Loucy (cell line): ENCODE measurements at regions not wholly inside any gene's neighbourhood (a gene's known extent, or its start where the extent isn't known, plus 50 kb on each side); places are given as distances from the start of the nearest gene placed in this dataset.

ENCODE experiments used
- H2AFZ ChIP-seq: fragments of 200-600 bp; sonication (generic); 2 replicates; pipeline ENCODE4 v1.6.0; 2016; ENCODE audit warnings: antibody characterized with exemption, mild to moderate bottlenecking, low read length, moderate library complexity
- H3F3A ChIP-seq: fragments of 200-600 bp; 2 replicates; pipeline ENCODE4 v1.6.0; 2016; ENCODE audit warnings: antibody characterized with exemption, low read depth, mild to moderate bottlenecking
- H3K27me3 ChIP-seq: fragments of 200-600 bp; sonication (generic); 2 replicates; pipeline ENCODE4 v1.6.1; 2014; ENCODE audit warnings: low read length, mild to moderate bottlenecking; ENCODE audit not compliant: insufficient read depth, poor library complexity, severe bottlenecking
- H3K36me3 ChIP-seq: fragments of 200-600 bp; sonication (generic); 2 replicates; pipeline ENCODE4 v1.6.1; 2016; ENCODE audit warnings: low read length; ENCODE audit not compliant: insufficient read depth
- H3K4me1 ChIP-seq: fragments of 200-600 bp; sonication (generic); 2 replicates; pipeline ENCODE4 v1.5.1; 2014; ENCODE audit warnings: low read length, mild to moderate bottlenecking; ENCODE audit not compliant: insufficient read depth, poor library complexity, severe bottlenecking
- H3K4me2 ChIP-seq: fragments of 200-600 bp; sonication (generic); 2 replicates; pipeline ENCODE4 v1.6.0; 2014; ENCODE audit warnings: antibody characterized with exemption, low read length, low read depth, mild to moderate bottlenecking; ENCODE audit not compliant: poor library complexity, severe bottlenecking
- H3K4me3 ChIP-seq: fragments of 200-600 bp; sonication (generic); 2 replicates; pipeline ENCODE4 v1.5.1; 2014; ENCODE audit warnings: low read length, mild to moderate bottlenecking, mixed read lengths; ENCODE audit not compliant: poor library complexity, severe bottlenecking
- H3K79me2 ChIP-seq: fragments of 200-600 bp; sonication (generic); 2 replicates; pipeline ENCODE4 v1.6.1; 2014; ENCODE audit warnings: low read length; ENCODE audit not compliant: insufficient read depth
- H3K9ac ChIP-seq: fragments of 200-600 bp; sonication (generic); 2 replicates; pipeline ENCODE4 v1.6.0; 2014; ENCODE audit warnings: mild to moderate bottlenecking, low read depth, low read length, moderate library complexity; ENCODE audit not compliant: poor library complexity, severe bottlenecking
- H3K9me2 ChIP-seq: fragments of 200-600 bp; sonication (generic); replicated peaks from 2 replicates; pipeline ENCODE4 v1.6.1; 2016; ENCODE audit warnings: low read depth, low read length, mixed read lengths
- H3K9me3 ChIP-seq: fragments of 200-600 bp; sonication (generic); 2 replicates; pipeline ENCODE4 v1.6.1; 2014; ENCODE audit warnings: mild to moderate bottlenecking, antibody characterized with exemption, low read length, low read depth; ENCODE audit not compliant: insufficient read depth
- H4K20me1 ChIP-seq: fragments of 200-600 bp; sonication (generic); 2 replicates; pipeline ENCODE4 v1.6.0; 2014; ENCODE audit warnings: antibody characterized with exemption, low read length, mild to moderate bottlenecking; ENCODE audit not compliant: insufficient read depth, poor library complexity, severe bottlenecking
- CTCF ChIP-seq: fragments of 200-600 bp; sonication (generic); conservative IDR thresholded peaks from 2 replicates; pipeline ENCODE4 v1.5.1; 2014; ENCODE audit warnings: mild to moderate bottlenecking, antibody characterized with exemption, low read length
- EZH2phosphoT487 ChIP-seq: fragments of 200-600 bp; IDR thresholded peaks from 2 replicates; pipeline ENCODE4 v1.6.1; 2018; ENCODE audit warnings: antibody characterized with exemption, mild to moderate bottlenecking, moderate library complexity, borderline replicate concordance

GRCh38 chr3:24578324-24578723, 83.7 kb upstream of the THRB start:
- Histone ChIP-seq H3K36me3 (no peaks in the 10 kb centered on the region), H3K9me3 (no peaks in the 10 kb centered on the region), H4K20me1 (no peaks in the 10 kb centered on the region), H3F3A (no peaks in the 10 kb centered on the region), H3K4me3 (no peak overlapping the region), H3K79me2 (no peaks in the 10 kb centered on the region), H3K9ac (no peak overlapping the region), H3K9me2 (no peaks in the 10 kb centered on the region), H3K4me2 (no peak overlapping the region), H3K4me1 (no peaks in the 10 kb centered on the region), H3K27me3 (no peaks in the 10 kb centered on the region), H2AFZ (no peak overlapping the region)
- TF ChIP-seq EZH2phosphoT487: no peak
- no peak for TF ChIP-seq CTCF

GRCh38 chr3:24578951-24579421, 84.3 kb upstream of the THRB start:
- H3K9me3 ChIP-seq: no peaks in the 10 kb centered on the region
- H3F3A ChIP-seq: no peaks in the 10 kb centered on the region
- no peaks in the 10 kb centered on the region for H3K27me3 ChIP-seq
- H3K4me3 ChIP-seq: no peak overlapping the region
- no peaks in the 10 kb centered on the region for H4K20me1 ChIP-seq
- H2AFZ ChIP-seq: no peak overlapping the region
- no peak overlapping the region for H3K4me2 ChIP-seq
- no peaks in the 10 kb centered on the region for H3K4me1 ChIP-seq
- no peaks in the 10 kb centered on the region for H3K36me3 ChIP-seq
- H3K9ac ChIP-seq: no peak overlapping the region
- no peaks in the 10 kb centered on the region for H3K9me2 ChIP-seq
- TF ChIP-seq CTCF (no peak), EZH2phosphoT487 (no peak)
- no peaks in the 10 kb centered on the region for H3K79me2 ChIP-seq

- H3K4me3 ChIP-seq: no peak overlapping the region
- no peak overlapping the region for H3K4me2 ChIP-seq
- H3K9me3 ChIP-seq: no peaks in the 10 kb centered on the region
- no peaks in the 10 kb centered on the region for H4K20me1 ChIP-seq
- H2AFZ ChIP-seq: no peak overlapping the region
- no peaks in the 10 kb centered on the region for H3K27me3 ChIP-seq
- H3F3A ChIP-seq: no peaks in the 10 kb centered on the region
- H3K4me1 ChIP-seq: no peaks in the 10 kb centered on the region
- no peaks in the 10 kb centered on the region for H3K9me2 ChIP-seq
- H3K9ac ChIP-seq: no peak overlapping the region
- no peak; the same call in 1 of the 2 replicates for TF ChIP-seq CTCF
- TF ChIP-seq EZH2phosphoT487: no peak
- H3K36me3 ChIP-seq: no peaks in the 10 kb centered on the region
- no peaks in the 10 kb centered on the region for H3K79me2 ChIP-seq
These were observed 88.1 kb upstream of the THRB start for GRCh38 chr3:24582431-24583403.
